Lower lobe of right lung (tissue), 2 donors: ENCODE measurements at regions not wholly inside any gene's neighbourhood (a gene's known extent, or its start where the extent isn't known, plus 50 kb on each side); places are given as distances from the start of the nearest gene placed in this dataset.
"Not testable (repeated sequence)": the region's sequence is repeated elsewhere in the genome, so short reads cannot be mapped to it uniquely, and the experiment has no call there.

Experiments
- ATAC-seq, 2 donors: fragments of 200-7000 bp; cut with Tn5 transposase; one replicate each; pipeline ENCODE4 v1.9.1; 2020 to 2022; ENCODE audit warnings: mild to moderate bottlenecking in 2 of 2, moderate library complexity in 2 of 2
- DNase-seq: peaks from one replicate; pipeline ENCODE4 v3.0.0-alpha.2; 2020
- H3K27ac ChIP-seq: fragments of 200-600 bp; one replicate; pipeline ENCODE4 v1.8.0; 2022
- H3K27me3 ChIP-seq: fragments of 200-600 bp; one replicate; pipeline ENCODE4 v1.8.0; 2022; ENCODE audit warnings: low read depth
- H3K36me3 ChIP-seq: fragments of 200-600 bp; one replicate; pipeline ENCODE4 v1.8.0; 2022; ENCODE audit warnings: mild to moderate bottlenecking
- H3K4me1 ChIP-seq: fragments of 200-600 bp; one replicate; pipeline ENCODE4 v1.8.0; 2022
- H3K4me3 ChIP-seq: fragments of 200-600 bp; one replicate; pipeline ENCODE4 v1.8.0; 2022; ENCODE audit warnings: mild to moderate bottlenecking
- H3K9me3 ChIP-seq: fragments of 200-600 bp; one replicate; pipeline ENCODE4 v1.8.0; 2022
- intact Hi-C: fragments of 100-400 bp; cut with DNase I; formaldehyde crosslinking; loops from one replicate; pipeline ENCODE4 v1.11.0; 2022
- TF ChIP-seq, protein P1 (sequence below): fragments of 200-600 bp; IDR thresholded peaks from one replicate; pipeline ENCODE4 v1.8.0; 2022; ENCODE audit warnings: antibody characterized with exemption, mild to moderate bottlenecking
- donor health status: DM: no; HTN: yes; CAD: no; lungs with severe emphysema.

GRCh38 chr4:108433832-108434231 is 186.5 kb upstream of the RPL34 start:
- intact Hi-C loops, result no loop called here

GRCh38 chr4:108433394-108433793 is 187.0 kb upstream of the RPL34 start:
- ATAC-seq, result not testable (repeated sequence)
- peak overlapping the region; percentile 31 for H3K27ac ChIP-seq

More at GRCh38 chr4:108433832-108434231, 186.5 kb upstream of the RPL34 start:
- no peak for DNase-seq
- TF ChIP-seq, protein P1, sequence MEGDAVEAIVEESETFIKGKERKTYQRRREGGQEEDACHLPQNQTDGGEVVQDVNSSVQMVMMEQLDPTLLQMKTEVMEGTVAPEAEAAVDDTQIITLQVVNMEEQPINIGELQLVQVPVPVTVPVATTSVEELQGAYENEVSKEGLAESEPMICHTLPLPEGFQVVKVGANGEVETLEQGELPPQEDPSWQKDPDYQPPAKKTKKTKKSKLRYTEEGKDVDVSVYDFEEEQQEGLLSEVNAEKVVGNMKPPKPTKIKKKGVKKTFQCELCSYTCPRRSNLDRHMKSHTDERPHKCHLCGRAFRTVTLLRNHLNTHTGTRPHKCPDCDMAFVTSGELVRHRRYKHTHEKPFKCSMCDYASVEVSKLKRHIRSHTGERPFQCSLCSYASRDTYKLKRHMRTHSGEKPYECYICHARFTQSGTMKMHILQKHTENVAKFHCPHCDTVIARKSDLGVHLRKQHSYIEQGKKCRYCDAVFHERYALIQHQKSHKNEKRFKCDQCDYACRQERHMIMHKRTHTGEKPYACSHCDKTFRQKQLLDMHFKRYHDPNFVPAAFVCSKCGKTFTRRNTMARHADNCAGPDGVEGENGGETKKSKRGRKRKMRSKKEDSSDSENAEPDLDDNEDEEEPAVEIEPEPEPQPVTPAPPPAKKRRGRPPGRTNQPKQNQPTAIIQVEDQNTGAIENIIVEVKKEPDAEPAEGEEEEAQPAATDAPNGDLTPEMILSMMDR, result no peak
- H3K9me3 ChIP-seq, result no peaks in the 10 kb centered on the region
- no peaks in the 10 kb centered on the region for H3K4me1 ChIP-seq
- ATAC-seq, result peak; percentile 32 to 36
- no peaks in the 10 kb centered on the region for H3K36me3 ChIP-seq
- peak overlapping the region; percentile 31 for H3K27ac ChIP-seq
- H3K4me3 ChIP-seq, result no peak overlapping the region
- H3K27me3 ChIP-seq, result no peaks in the 10 kb centered on the region

GRCh38 chr4:108432418-108432817 is 188.0 kb upstream of the RPL34 start:
- H3K36me3 ChIP-seq, result no peaks in the 10 kb centered on the region
- intact Hi-C loops, result no loop called here
- H3K27ac ChIP-seq, result no peak overlapping the region
- no peak overlapping the region for H3K4me3 ChIP-seq
- DNase-seq (no peak), ATAC-seq (no peak)
- H3K4me1 ChIP-seq, result no peaks in the 10 kb centered on the region
- H3K9me3 ChIP-seq, result no peaks in the 10 kb centered on the region
- no peaks in the 10 kb centered on the region for H3K27me3 ChIP-seq
- TF ChIP-seq, protein P1, result no peak

More at GRCh38 chr4:108433394-108433793, 187.0 kb upstream of the RPL34 start:
- H3K27me3 ChIP-seq, H3K9me3 ChIP-seq, H3K4me3 ChIP-seq, intact Hi-C loops, H3K36me3 ChIP-seq, H3K4me1 ChIP-seq, DNase-seq: not testable (repeated sequence)

GRCh38 chr4:108431986-108432385 is 188.4 kb upstream of the RPL34 start:
- intact Hi-C loops, result no loop called here
- H3K4me3 ChIP-seq, result no peak overlapping the region
- TF ChIP-seq, protein P1, result no peak
- no peaks in the 10 kb centered on the region for H3K4me1 ChIP-seq
- no peaks in the 10 kb centered on the region for H3K9me3 ChIP-seq
- no peaks in the 10 kb centered on the region for H3K27me3 ChIP-seq
- no peak for DNase-seq
- no peak overlapping the region for H3K27ac ChIP-seq
- no peak for ATAC-seq
- no peaks in the 10 kb centered on the region for H3K36me3 ChIP-seq

DNA sequence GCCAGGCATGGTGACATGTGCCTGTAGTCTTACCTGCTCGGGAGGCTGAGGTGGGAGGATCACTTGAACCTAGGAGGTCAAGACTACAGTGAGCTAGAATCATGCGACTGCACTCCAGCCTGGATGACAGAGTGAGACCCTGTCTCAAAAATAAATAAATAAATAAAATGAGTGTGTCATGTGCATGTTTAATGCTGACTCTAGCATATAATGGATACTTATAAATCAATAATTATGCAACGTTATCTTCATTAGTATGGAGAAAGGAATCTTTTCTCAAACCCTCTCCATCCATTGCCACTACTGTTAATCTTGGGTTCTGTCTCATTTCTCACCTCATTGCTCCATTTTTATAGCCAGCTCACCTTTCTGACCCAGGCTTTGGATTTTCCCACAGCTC is 189.5 kb upstream of the RPL34 start:
- Histone ChIP-seq H3K9me3 (no peaks in the 10 kb centered on the region), H3K36me3 (no peaks in the 10 kb centered on the region), H3K4me1 (no peaks in the 10 kb centered on the region), H3K4me3 (no peak overlapping the region), H3K27me3 (no peaks in the 10 kb centered on the region), H3K27ac (no peak overlapping the region)
- TF ChIP-seq, protein P1, result no peak
- intact Hi-C loops, result no loop called here
- DNase-seq, result no peak
- no peak for ATAC-seq

DNA sequence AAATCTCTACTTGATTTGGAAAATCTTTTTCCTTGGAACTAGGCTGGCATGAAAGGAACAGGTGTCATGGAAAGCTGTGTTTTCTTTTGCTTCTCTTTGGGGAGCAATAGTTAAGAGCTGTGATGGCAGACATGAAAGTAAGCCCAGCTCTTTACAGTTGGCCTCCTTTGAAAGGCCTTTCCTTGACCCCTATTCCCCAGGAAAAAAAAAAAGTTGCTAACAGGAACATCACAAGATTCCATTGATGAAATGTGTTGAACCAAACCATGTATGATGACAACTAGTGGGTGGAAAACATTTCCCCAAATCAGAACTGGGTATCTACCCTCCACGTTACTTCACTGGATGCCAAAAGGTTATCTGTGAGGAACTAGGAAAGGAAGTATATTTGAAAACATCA is 190.7 kb upstream of the RPL34 start:
- intact Hi-C loops, result no loop called here
- H3K4me1 ChIP-seq, result no peaks in the 10 kb centered on the region
- ATAC-seq (no peak), DNase-seq (no peak)
- H3K9me3 ChIP-seq, result no peaks in the 10 kb centered on the region
- no peaks in the 10 kb centered on the region for H3K36me3 ChIP-seq
- no peaks in the 10 kb centered on the region for H3K27me3 ChIP-seq
- H3K4me3 ChIP-seq, result no peak overlapping the region
- H3K27ac ChIP-seq, result no peak overlapping the region
- TF ChIP-seq, protein P1, result no peak
